ENCODE measurements at regions not wholly inside any gene's neighbourhood (a gene's known extent, or its start where the extent isn't known, plus 50 kb on each side); places are given as distances from the start of the nearest gene placed in this dataset.
A peak's percentile ranks its signal among the peaks of the same experiment; 100 is the strongest.

DNA sequence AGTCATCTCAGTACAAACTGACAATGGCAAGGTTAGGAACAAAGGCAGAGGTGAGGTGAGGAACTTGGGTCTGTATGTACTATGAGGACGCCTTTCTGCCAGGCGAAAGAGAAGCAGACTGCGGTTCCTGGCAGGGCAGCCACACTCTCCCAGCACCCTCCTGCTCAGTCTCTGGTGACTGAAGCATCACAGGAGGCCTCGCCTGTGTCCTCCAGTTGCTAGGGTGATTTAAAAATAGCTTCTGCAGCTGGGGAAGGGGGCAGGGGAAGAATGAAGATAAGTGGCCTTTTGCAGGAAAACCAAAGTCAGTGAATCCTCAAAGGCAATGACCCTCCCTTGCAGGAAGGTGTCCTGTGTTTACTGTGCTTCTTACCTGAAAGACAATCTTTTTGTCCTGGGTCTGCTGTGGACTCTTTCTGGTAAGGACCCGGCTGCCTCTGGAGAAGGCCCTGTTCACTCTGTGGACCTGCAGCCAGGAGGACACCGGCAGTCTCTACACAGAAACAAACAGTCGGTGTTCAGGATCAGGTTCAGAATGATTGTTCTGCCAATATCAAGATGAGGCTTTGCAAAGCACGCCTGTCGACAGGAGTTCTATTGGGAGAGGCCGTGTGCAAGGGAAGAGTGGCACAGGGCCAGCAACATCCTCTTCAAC lies 65.7 kb upstream of the DGKG start:
- DNase-seq: no peak
- intact Hi-C loops (cut with DNase I): no loop called here
- TF ChIP-seq POLR2A (IDR thresholded peaks at IDR 0.05): no peak
- TF ChIP-seq CTCF (IDR thresholded peaks at IDR 0.05): no peak
- H3K4me3 ChIP-seq: no peak overlapping the region
- H3K27me3 ChIP-seq: no peaks in the 10 kb centered on the region
- H3K4me1 ChIP-seq (replicated peaks in 1 of 2): peaks cover 0 to 12% of the 10 kb centered on the region in 2 donors
- WGBS, 4 donors: 61 to 79% (median 73%) methylated on average over 3 to 10 of the region's 10 CpGs
- no peaks in the 10 kb centered on the region for H3K36me3 ChIP-seq (replicated peaks in 1 of 2)
- no peaks in the 10 kb centered on the region for H3K9me3 ChIP-seq (replicated peaks in 1 of 3)
- no peak overlapping the region for H3K27ac ChIP-seq

DNA sequence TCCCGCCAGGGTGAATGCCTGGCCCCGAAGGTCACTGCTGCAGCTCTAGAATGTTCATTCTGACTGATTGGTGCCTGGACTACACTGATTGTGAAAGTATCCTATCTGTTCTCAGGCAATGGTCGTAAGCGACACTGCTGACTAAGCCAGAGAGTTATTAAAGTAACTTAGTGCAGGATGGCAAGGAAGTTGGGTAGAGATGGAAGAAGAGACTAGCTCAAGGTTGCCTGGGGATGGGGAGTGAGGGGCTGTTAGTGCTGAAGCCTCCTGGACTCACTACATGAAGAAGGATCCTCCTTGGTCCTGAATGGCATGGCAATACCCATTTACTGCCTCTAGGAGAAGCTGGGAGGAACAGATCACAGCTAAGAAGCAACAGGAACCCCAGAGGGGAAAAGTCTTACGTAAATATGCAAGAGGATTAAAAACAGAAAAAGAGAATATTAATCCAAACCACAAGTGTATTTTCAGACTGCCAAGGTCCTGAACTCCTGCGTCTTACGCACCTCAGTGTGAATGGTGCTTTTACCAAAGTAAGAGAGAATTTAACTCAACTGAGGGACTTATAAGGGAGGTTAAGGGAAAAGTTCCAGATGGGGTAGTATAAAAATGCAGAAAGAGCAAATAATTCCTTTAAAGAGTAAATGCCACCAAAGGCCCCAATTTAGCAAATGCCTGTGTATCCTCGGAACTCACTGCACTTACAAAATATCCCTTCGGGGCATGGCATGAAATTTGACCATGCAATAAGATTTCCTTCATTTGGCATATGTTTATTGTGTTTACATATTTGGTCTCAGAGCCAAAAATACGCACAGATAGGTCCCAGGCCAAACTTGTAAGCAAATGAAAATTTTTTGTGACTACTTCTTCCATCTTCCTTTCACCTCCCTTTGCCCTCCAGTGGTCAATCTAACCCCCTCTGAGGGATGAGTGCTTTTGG lies 64.0 kb upstream of the DGKG start:
- no peak overlapping the region for H3K4me3 ChIP-seq
- no peaks in the 10 kb centered on the region for H3K36me3 ChIP-seq (replicated peaks in 1 of 2)
- intact Hi-C loops (cut with DNase I): no loop called here
- H3K27ac ChIP-seq: no peak overlapping the region
- H3K9me3 ChIP-seq (replicated peaks in 1 of 3): no peaks in the 10 kb centered on the region
- 75 to 84% (median 79%) methylated on average over 10 of the region's 10 CpGs for WGBS, 4 donors
- H3K4me1 ChIP-seq (replicated peaks in 1 of 2): peaks cover 0 to 12% of the 10 kb centered on the region in 2 donors
- no peaks in the 10 kb centered on the region for H3K27me3 ChIP-seq
- peak in 4 of 6 experiments; percentile 10 to 25 (median 15) for TF ChIP-seq CTCF (IDR thresholded peaks at IDR 0.05)
- TF ChIP-seq POLR2A (IDR thresholded peaks at IDR 0.05): no peak
- no peak for DNase-seq

DNA sequence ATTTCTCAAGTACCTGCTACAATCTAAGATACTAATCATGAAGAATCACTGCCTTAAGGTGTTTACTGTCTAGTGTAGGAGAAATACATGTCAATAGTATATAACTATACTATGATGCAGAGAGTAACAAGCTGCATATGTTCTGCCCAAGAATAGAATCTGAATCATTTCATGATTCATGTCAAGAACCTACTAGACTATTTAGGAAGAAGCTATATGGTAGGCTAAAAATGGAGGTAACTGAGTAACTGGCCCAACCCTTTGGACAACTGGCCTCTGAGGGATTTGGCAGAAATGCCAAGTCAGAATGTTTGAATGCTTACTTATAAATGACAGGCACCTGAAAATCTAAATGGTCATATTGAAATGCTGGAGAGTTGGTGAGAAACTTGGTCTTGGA lies 59.9 kb upstream of the DGKG start:
- no peak overlapping the region for H3K4me3 ChIP-seq
- H3K4me1 ChIP-seq (replicated peaks in 1 of 2): peaks cover 0 to 14% of the 10 kb centered on the region in 2 donors
- intact Hi-C loops (cut with DNase I): no loop called here

More for the DNA sequence above, 59.9 kb upstream of the DGKG start:
- no peak for DNase-seq
- Histone ChIP-seq H3K27me3 (peaks cover 3% of the 10 kb centered on the region), H3K27ac (no peak overlapping the region), H3K36me3 (replicated peaks in 1 of 2) (no peaks in the 10 kb centered on the region), H3K9me3 (replicated peaks in 1 of 3) (no peaks in the 10 kb centered on the region)
- no peak for TF ChIP-seq CTCF (IDR thresholded peaks at IDR 0.05)
- TF ChIP-seq POLR2A (IDR thresholded peaks at IDR 0.05): no peak

Data from adrenal gland (tissue), 9 donors.